B cell (primary cell): ENCODE measurements at regions not wholly inside any gene's neighbourhood (a gene's known extent, or its start where the extent isn't known, plus 50 kb on each side); places are given as distances from the start of the nearest gene placed in this dataset.
"Not testable (repeated sequence)": the region's sequence is repeated elsewhere in the genome, so short reads cannot be mapped to it uniquely, and the experiment has no call there.

ENCODE experiments used
- ATAC-seq: fragments of 200-7000 bp; cut with Tn5 transposase; one replicate; pipeline ENCODE4 v1.10.0; 2021; ENCODE audit warnings: low read depth, mild to moderate bottlenecking, moderate number of reproducible peaks, moderate library complexity
- CTCF ChIA-PET: fragments of 350-600 bp; sonication (Branson Sonifier 250); formaldehyde crosslinking; loops from one replicate; lab custom pipeline; 2021; ENCODE audit warnings: antibody characterized with exemption, inconsistent platforms; lab: Charles Lee
- POLR2A ChIA-PET: fragments of 350-600 bp; sonication (Branson Sonifier 250); formaldehyde crosslinking; loops from one replicate; lab custom pipeline; 2021; ENCODE audit warnings: antibody characterized with exemption; lab: Charles Lee
- DNase-seq: peaks from one replicate; pipeline ENCODE4 v3.0.0; 2013
- H2AFZ ChIP-seq: 2 replicates; pipeline ENCODE4 v1.6.1; 2012; ENCODE audit warnings: mild to moderate bottlenecking, low read depth, low read length; ENCODE audit not compliant: insufficient read depth, poor library complexity, severe bottlenecking
- H3K27ac ChIP-seq, 2 donors: 1 replicate in 1 of 2; 2 replicates in 1 of 2; pipeline ENCODE4 v1.5.1; 2012 to 2013; ENCODE audit warnings: low read length in 2 of 2, mild to moderate bottlenecking in 2 of 2, moderate library complexity in 1 of 2
- H3K27me3 ChIP-seq, 4 experiments: fragments of 200-600 bp in 1 of 4; sonication (generic) in 1 of 4; replicated peaks in 1 of 4; 1 replicate in 2 of 4; 2 replicates in 2 of 4; pipeline versions ENCODE4 v1.6.1 to v1.7.0; 2013 to 2016; ENCODE audit warnings: low read length in 3 of 4, mild to moderate bottlenecking in 2 of 4, mixed read lengths in 1 of 4, moderate library complexity in 1 of 4; ENCODE audit not compliant: insufficient read depth in 4 of 4, control insufficient read depth in 3 of 4; ENCODE audit errors: control extremely low read depth in 1 of 4
- H3K36me3 ChIP-seq, 2 experiments: replicated peaks in 1 of 2; 1 replicate in 1 of 2; 2 replicates in 1 of 2; pipeline versions ENCODE4 v1.6.1 to v1.7.1; 2013; ENCODE audit warnings: low read length in 1 of 2; ENCODE audit not compliant: insufficient read depth in 2 of 2, control insufficient read depth in 1 of 2; ENCODE audit errors: control extremely low read depth in 1 of 2, extremely low read depth in 1 of 2
- H3K4me1 ChIP-seq, 2 donors: fragments of 200-600 bp in 1 of 2; sonication (generic) in 1 of 2; 1 replicate in 1 of 2; 2 replicates in 1 of 2; pipeline versions ENCODE4 v1.5.1 to v1.6.1; 2013 to 2017; ENCODE audit warnings: low read length in 2 of 2; ENCODE audit not compliant: control insufficient read depth in 2 of 2, insufficient read depth in 2 of 2
- H3K4me2 ChIP-seq: replicated peaks from 2 replicates; pipeline ENCODE3; 2012; ENCODE audit warnings: mild to moderate bottlenecking, low read depth, low read length; ENCODE audit not compliant: poor library complexity, severe bottlenecking
- H3K4me3 ChIP-seq, 5 experiments: fragments of 200-600 bp in 1 of 5; sonication (generic) in 1 of 5; 1 replicate in 3 of 5; 2 replicates in 2 of 5; pipeline versions ENCODE4 v1.5.1 to v1.7.0; 2011 to 2016; ENCODE audit warnings: low read length in 4 of 5, mild to moderate bottlenecking in 4 of 5, low read depth in 2 of 5, control low read depth in 1 of 5, moderate library complexity in 1 of 5; ENCODE audit not compliant: insufficient read depth in 1 of 5; ENCODE audit errors: control extremely low read depth in 1 of 5, extremely low read depth in 1 of 5
- H3K79me2 ChIP-seq: fragments of 200-600 bp; sonication (generic); one replicate; pipeline ENCODE4 v1.6.0; 2016; ENCODE audit warnings: low read length; ENCODE audit not compliant: control insufficient read depth, insufficient read depth
- H3K9ac ChIP-seq: fragments of 200-600 bp; sonication (generic); 2 replicates; pipeline ENCODE4 v1.6.1; 2017; ENCODE audit warnings: mild to moderate bottlenecking, low read length, moderate library complexity
- H3K9me3 ChIP-seq, 3 donors: one replicate each; pipeline versions ENCODE4 v1.6.1 to v1.7.1; 2013; ENCODE audit warnings: low read length in 2 of 3; ENCODE audit not compliant: control insufficient read depth in 2 of 3, insufficient read depth in 1 of 3; ENCODE audit errors: control extremely low read depth in 1 of 3
- H4K20me1 ChIP-seq: 2 replicates; pipeline ENCODE4 v1.6.0; 2012; ENCODE audit warnings: mild to moderate bottlenecking, low read length; ENCODE audit not compliant: insufficient read depth, control insufficient read depth, poor library complexity, severe bottlenecking
- H3K27ac Mint-ChIP-seq: one replicate; pipeline ENCODE4 v1.8.0; 2021; ENCODE audit warnings: mixed read lengths
- H3K27me3 Mint-ChIP-seq: one replicate; pipeline ENCODE4 v1.8.0; 2021; ENCODE audit warnings: mixed read lengths
- H3K4me1 Mint-ChIP-seq: one replicate; pipeline ENCODE4 v1.8.0; 2021; ENCODE audit warnings: mixed read lengths
- H3K4me3 Mint-ChIP-seq: one replicate; pipeline ENCODE4 v1.8.0; 2021; ENCODE audit warnings: mixed read lengths
- H3K9me3 Mint-ChIP-seq: one replicate; pipeline ENCODE4 v1.8.0; 2022; ENCODE audit warnings: mixed read lengths; ENCODE audit not compliant: insufficient read depth
- WGBS: methylation state at CpG from one replicate; pipeline ENCODE4 v1.1.5; 2013; ENCODE audit warnings: missing lambda C conversion rate; ENCODE audit not compliant: insufficient coverage; 5-methylcytosine and 5-hydroxymethylcytosine counted together
- intact Hi-C: fragments of 100-400 bp; cut with micrococcal nuclease; formaldehyde crosslinking; loops from one replicate; pipeline ENCODE4 v1.10.0; 2022

GRCh38 chr22:10746382-10746781 lies 4781.6 kb upstream of the OR11H1 start:
- H2AFZ ChIP-seq, POLR2A ChIA-PET, H4K20me1 ChIP-seq, H3K4me1 Mint-ChIP-seq, H3K4me2 ChIP-seq, H3K4me3 Mint-ChIP-seq, ATAC-seq, H3K27ac ChIP-seq, DNase-seq, H3K9ac ChIP-seq, CTCF ChIA-PET, H3K36me3 ChIP-seq, H3K4me1 ChIP-seq, H3K27ac Mint-ChIP-seq, H3K4me3 ChIP-seq, H3K79me2 ChIP-seq, intact Hi-C loops, H3K27me3 ChIP-seq, H3K27me3 Mint-ChIP-seq: not testable (repeated sequence)
- H3K9me3 ChIP-seq: peaks cover 0 to 22% (median 3%) of the 10 kb centered on the region in 3 donors
- WGBS: 82% methylated on average over 3 of the region's 5 CpGs
- peaks cover 12% of the 10 kb centered on the region for H3K9me3 Mint-ChIP-seq

- H2AFZ ChIP-seq, CTCF ChIA-PET, H3K27me3 Mint-ChIP-seq, H3K4me2 ChIP-seq, H3K4me1 ChIP-seq, H4K20me1 ChIP-seq, H3K36me3 ChIP-seq, H3K27ac ChIP-seq, ATAC-seq, POLR2A ChIA-PET, DNase-seq, H3K4me1 Mint-ChIP-seq, H3K9ac ChIP-seq, H3K79me2 ChIP-seq, H3K4me3 Mint-ChIP-seq, H3K27ac Mint-ChIP-seq, H3K27me3 ChIP-seq, H3K4me3 ChIP-seq, intact Hi-C loops: not testable (repeated sequence)
- peaks cover 12% of the 10 kb centered on the region for H3K9me3 Mint-ChIP-seq
- 40% methylated on average over 3 of the region's 6 CpGs for WGBS
- H3K9me3 ChIP-seq: peaks cover 0 to 15% (median 3%) of the 10 kb centered on the region in 3 donors
Measured at GRCh38 chr22:10747227-10747626, 4780.8 kb upstream of the OR11H1 start.

DNA sequence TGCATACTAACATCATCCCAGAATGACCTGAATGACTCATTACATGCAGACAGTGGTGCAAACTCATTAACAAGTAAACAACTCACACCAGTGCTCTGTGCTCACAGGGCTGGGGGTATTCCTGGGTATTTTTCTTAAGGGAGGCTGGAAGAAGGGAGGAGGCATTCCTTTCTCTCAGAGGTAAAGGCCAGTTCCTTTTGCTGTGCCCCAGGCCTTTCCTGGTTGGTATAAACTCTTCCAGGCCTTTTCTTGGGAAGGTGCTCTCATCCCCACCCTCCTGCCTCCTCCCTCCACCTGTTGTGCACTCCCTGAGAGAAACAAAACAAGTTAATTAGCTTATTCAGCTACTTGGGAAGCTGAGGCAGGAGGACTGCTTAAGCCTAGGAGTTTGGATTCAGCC lies 4779.2 kb upstream of the OR11H1 start:
- H3K27ac Mint-ChIP-seq, POLR2A ChIA-PET, CTCF ChIA-PET, H3K9ac ChIP-seq, DNase-seq, H3K27me3 ChIP-seq, H3K36me3 ChIP-seq, H3K27ac ChIP-seq, H3K79me2 ChIP-seq, H3K4me1 ChIP-seq, H3K4me1 Mint-ChIP-seq, H3K4me3 ChIP-seq, intact Hi-C loops, H3K4me3 Mint-ChIP-seq, H2AFZ ChIP-seq, H3K4me2 ChIP-seq, H3K27me3 Mint-ChIP-seq, H4K20me1 ChIP-seq, ATAC-seq, H3K9me3 ChIP-seq: not testable (repeated sequence)
- H3K9me3 Mint-ChIP-seq: peaks cover 15% of the 10 kb centered on the region

GRCh38 chr22:10749423-10749822 lies 4778.6 kb upstream of the OR11H1 start:
- H3K27me3 Mint-ChIP-seq, H3K9ac ChIP-seq, H3K4me1 Mint-ChIP-seq, H4K20me1 ChIP-seq, H3K27ac Mint-ChIP-seq, ATAC-seq, H3K27me3 ChIP-seq, H3K9me3 ChIP-seq, CTCF ChIA-PET, H3K36me3 ChIP-seq, intact Hi-C loops, H3K4me3 ChIP-seq, H3K27ac ChIP-seq, H2AFZ ChIP-seq, H3K4me2 ChIP-seq, H3K4me1 ChIP-seq, DNase-seq, POLR2A ChIA-PET, H3K79me2 ChIP-seq, H3K4me3 Mint-ChIP-seq: not testable (repeated sequence)
- peaks cover 13% of the 10 kb centered on the region for H3K9me3 Mint-ChIP-seq
- WGBS: 53% methylated on average over 2 of the region's 2 CpGs
